HepG2 (cell line): ENCODE measurements at regions not wholly inside any gene's neighbourhood (a gene's known extent, or its start where the extent isn't known, plus 50 kb on each side); places are given as distances from the start of the nearest gene placed in this dataset.

Source experiments
- DPF2 ChIP-seq: sonication (generic); formaldehyde crosslinking; IDR thresholded peaks from 2 replicates; pipeline ENCODE4 v1.4.0; 2020; ENCODE audit warnings: mild to moderate bottlenecking, low read depth, missing genetic modification reagents, borderline replicate concordance
- HNRNPK ChIP-seq: fragments of 200-400 bp; formaldehyde crosslinking; IDR thresholded peaks from 2 replicates; pipeline ENCODE4 v1.6.1; 2018; ENCODE audit warnings: low read length, low read depth, moderate library complexity, mild to moderate bottlenecking; ENCODE audit not compliant: poor library complexity, severe bottlenecking
- MAFK ChIP-seq, 2 experiments: IDR thresholded peaks in 1 of 2; conservative IDR thresholded peaks in 1 of 2; 2 replicates each; pipeline ENCODE4 v1.6.1; 2011; ENCODE audit warnings: improper control_type of control experiment in 2 of 2, low read length in 2 of 2
- MTERF4 ChIP-seq: sonication (generic); formaldehyde crosslinking; IDR thresholded peaks from 2 replicates; pipeline ENCODE4 v1.8.0; 2023; ENCODE audit warnings: mild to moderate bottlenecking, missing genetic modification reagents
- SPEN ChIP-seq: sonication (generic); formaldehyde crosslinking; IDR thresholded peaks from 2 replicates; pipeline ENCODE4 v1.5.1; 2020; ENCODE audit warnings: low read depth, mild to moderate bottlenecking, missing genetic modification reagents
- ZNF850 ChIP-seq: sonication (generic); formaldehyde crosslinking; conservative IDR thresholded peaks from 2 replicates; pipeline ENCODE4 v1.9.0; 2021; ENCODE audit warnings: mild to moderate bottlenecking, missing genetic modification reagents

DNA sequence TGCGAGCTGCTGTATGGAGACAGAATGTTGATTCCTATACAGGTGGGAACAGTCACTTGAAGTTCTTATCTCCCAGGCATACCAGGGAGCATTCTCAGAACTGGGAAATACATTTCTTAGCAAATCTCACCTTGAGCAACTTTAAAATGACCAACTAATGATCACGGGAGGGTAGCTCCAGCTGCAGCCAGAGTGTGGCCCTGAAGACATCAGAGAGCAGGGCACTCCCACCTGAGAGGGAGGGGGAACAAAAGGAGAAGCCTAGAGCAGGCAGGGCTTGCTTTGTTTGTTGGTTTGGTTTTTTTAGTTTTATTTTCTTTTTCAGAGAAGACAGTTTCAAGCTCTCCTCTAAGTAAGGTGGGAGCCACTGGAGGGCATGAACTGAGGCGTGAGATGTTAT lies 101.1 kb downstream of the OTX2 start:
- TF ChIP-seq HNRNPK (no peak), MTERF4 (CRISPR knock-in tag) (no peak), MAFK (conservative IDR thresholded peaks at IDR 0.05 in 1 of 2, IDR thresholded peaks at IDR 0.05 in 1 of 2; ENCODE audit: low read length in 2 of 2) (no peak), DPF2 (CRISPR knock-in tag) (no peak), SPEN (CRISPR knock-in tag) (no peak), ZNF850 (no peak)
